ENCODE measurements at regions not wholly inside any gene's neighbourhood (a gene's known extent, or its start where the extent isn't known, plus 50 kb on each side); places are given as distances from the start of the nearest gene placed in this dataset.
A peak's percentile ranks its signal among the peaks of the same experiment; 100 is the strongest.

GRCh38 chr2:106272216-106272807, 78.2 kb upstream of the UXS1 start:
- no peak overlapping the region for H3K4me3 ChIP-seq (replicated peaks in 1 of 4; ENCODE audit: control extremely low read depth in 1 of 4, insufficient read depth in 1 of 4, low read depth in 3 of 4, low read length in 4 of 4)
- no peaks in the 10 kb centered on the region for H3K79me2 ChIP-seq (ENCODE audit: control insufficient read depth, insufficient read depth, low read length)
- H3K36me3 ChIP-seq (ENCODE audit: control insufficient read depth, insufficient read depth, low read length), result no peaks in the 10 kb centered on the region
- H3K27me3 ChIP-seq (ENCODE audit: control insufficient read depth, insufficient read depth, low read length), result no peaks in the 10 kb centered on the region
- H3K4me2 ChIP-seq (ENCODE audit: extremely low read depth, insufficient read depth, low read length), result no peak overlapping the region
- no peaks in the 10 kb centered on the region for H3K4me1 ChIP-seq (ENCODE audit: control insufficient read depth, extremely low read depth, insufficient read depth, low read length)
- H4K20me1 ChIP-seq (ENCODE audit: control insufficient read depth, extremely low read depth, insufficient read depth, low read length), result no peaks in the 10 kb centered on the region
- no peaks in the 10 kb centered on the region for H3K9me3 ChIP-seq (ENCODE audit: control insufficient read depth, insufficient read depth, low read depth, low read length)
- DNase-seq (ENCODE audit: low read depth in 2 of 2), result no peak
- H3K27ac ChIP-seq (ENCODE audit: insufficient read depth, low read length), result no peak overlapping the region
- H3K9ac ChIP-seq (ENCODE audit: insufficient read depth, low read length), result no peak overlapping the region
- TF ChIP-seq EZH2 (IDR thresholded peaks at IDR 0.05; ENCODE audit: low read length, missing control alignments), result no peak
- TF ChIP-seq CTCF (conservative IDR thresholded peaks at IDR 0.05 in 1 of 2, IDR thresholded peaks at IDR 0.05 in 1 of 2; ENCODE audit: low read depth in 1 of 2, low read length in 2 of 2), result no peak
- no peak overlapping the region for H2AFZ ChIP-seq (ENCODE audit: low read length)

- Histone ChIP-seq H3K4me2 (ENCODE audit: extremely low read depth, insufficient read depth, low read length) (no peak overlapping the region), H3K36me3 (ENCODE audit: control insufficient read depth, insufficient read depth, low read length) (no peaks in the 10 kb centered on the region), H3K9ac (ENCODE audit: insufficient read depth, low read length) (no peak overlapping the region), H3K9me3 (ENCODE audit: control insufficient read depth, insufficient read depth, low read depth, low read length) (no peaks in the 10 kb centered on the region), H3K4me1 (ENCODE audit: control insufficient read depth, extremely low read depth, insufficient read depth, low read length) (no peaks in the 10 kb centered on the region), H4K20me1 (ENCODE audit: control insufficient read depth, extremely low read depth, insufficient read depth, low read length) (no peaks in the 10 kb centered on the region), H3K4me3 (replicated peaks in 1 of 4; ENCODE audit: control extremely low read depth in 1 of 4, insufficient read depth in 1 of 4, low read depth in 3 of 4, low read length in 4 of 4) (peak overlapping the region in 3 of 4 experiments; percentile 6 to 37 (median 21)), H3K27ac (ENCODE audit: insufficient read depth, low read length) (no peak overlapping the region), H3K27me3 (ENCODE audit: control insufficient read depth, insufficient read depth, low read length) (no peaks in the 10 kb centered on the region), H2AFZ (ENCODE audit: low read length) (peak overlapping the region; percentile 24), H3K79me2 (ENCODE audit: control insufficient read depth, insufficient read depth, low read length) (no peaks in the 10 kb centered on the region)
- TF ChIP-seq EZH2 (IDR thresholded peaks at IDR 0.05; ENCODE audit: low read length, missing control alignments) (no peak), CTCF (conservative IDR thresholded peaks at IDR 0.05 in 1 of 2, IDR thresholded peaks at IDR 0.05 in 1 of 2; ENCODE audit: low read depth in 1 of 2, low read length in 2 of 2) (no peak)
- no peak for DNase-seq (ENCODE audit: low read depth in 2 of 2)
Observed at GRCh38 chr2:106270471-106270891, 76.4 kb upstream of the UXS1 start.

GRCh38 chr2:106269591-106270291, 75.6 kb upstream of the UXS1 start:
- no peak for TF ChIP-seq EZH2 (IDR thresholded peaks at IDR 0.05; ENCODE audit: low read length, missing control alignments)
- TF ChIP-seq CTCF (conservative IDR thresholded peaks at IDR 0.05 in 1 of 2, IDR thresholded peaks at IDR 0.05 in 1 of 2; ENCODE audit: low read depth in 1 of 2, low read length in 2 of 2), result no peak
- H3K36me3 ChIP-seq (ENCODE audit: control insufficient read depth, insufficient read depth, low read length), result no peaks in the 10 kb centered on the region
- H3K4me3 ChIP-seq (replicated peaks in 1 of 4; ENCODE audit: control extremely low read depth in 1 of 4, insufficient read depth in 1 of 4, low read depth in 3 of 4, low read length in 4 of 4), result peak overlapping the region; percentile 4 to 37 (median 14)
- H3K79me2 ChIP-seq (ENCODE audit: control insufficient read depth, insufficient read depth, low read length), result no peaks in the 10 kb centered on the region
- no peaks in the 10 kb centered on the region for H3K27me3 ChIP-seq (ENCODE audit: control insufficient read depth, insufficient read depth, low read length)
- H4K20me1 ChIP-seq (ENCODE audit: control insufficient read depth, extremely low read depth, insufficient read depth, low read length), result no peaks in the 10 kb centered on the region
- no peak for DNase-seq (ENCODE audit: low read depth in 2 of 2)
- H3K27ac ChIP-seq (ENCODE audit: insufficient read depth, low read length), result no peak overlapping the region
- H3K9me3 ChIP-seq (ENCODE audit: control insufficient read depth, insufficient read depth, low read depth, low read length), result no peaks in the 10 kb centered on the region
- H3K9ac ChIP-seq (ENCODE audit: insufficient read depth, low read length), result no peak overlapping the region
- peak overlapping the region; percentile 68 for H3K4me2 ChIP-seq (ENCODE audit: extremely low read depth, insufficient read depth, low read length)
- no peaks in the 10 kb centered on the region for H3K4me1 ChIP-seq (ENCODE audit: control insufficient read depth, extremely low read depth, insufficient read depth, low read length)
- H2AFZ ChIP-seq (ENCODE audit: low read length), result peak overlapping the region; percentile 24

All from fibroblast of lung (primary cell).